ENCODE measurements at regions not wholly inside any gene's neighbourhood (a gene's known extent, or its start where the extent isn't known, plus 50 kb on each side); places are given as distances from the start of the nearest gene placed in this dataset.

DNA sequence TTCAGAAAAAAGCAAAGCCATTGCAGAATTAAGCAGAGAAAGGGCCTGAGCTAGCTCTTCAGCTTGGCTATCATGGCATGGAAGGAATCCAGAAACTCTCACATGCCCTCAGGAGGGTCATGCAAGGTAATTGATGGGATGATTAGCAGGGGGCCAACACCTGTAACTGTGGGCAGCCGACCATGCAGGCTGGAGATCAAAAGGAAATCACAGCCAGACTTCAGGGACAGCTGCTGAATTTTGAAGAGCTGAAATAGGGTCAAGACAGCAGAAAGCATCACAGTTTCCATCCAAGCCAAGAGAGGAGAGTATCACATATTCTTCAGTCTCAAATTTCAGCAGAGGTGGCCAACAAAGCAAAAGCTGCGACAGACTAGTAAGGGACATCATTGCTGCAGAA, 239.6 kb upstream of the STEAP1 start:
- H3K27ac ChIP-seq (ENCODE audit: low read depth, low read length): no peak overlapping the region
- no peak for DNase-seq
- H3K4me1 ChIP-seq (ENCODE audit: insufficient read depth, low read length): no peaks in the 10 kb centered on the region
- no peaks in the 10 kb centered on the region for H3K27me3 ChIP-seq (ENCODE audit: insufficient read depth, low read length, poor library complexity, severe bottlenecking)
- H3K9me3 ChIP-seq (ENCODE audit: low read length): no peaks in the 10 kb centered on the region
- H3K27me3 Mint-ChIP-seq: no peaks in the 10 kb centered on the region
- no peak overlapping the region for H3K4me3 ChIP-seq (ENCODE audit: low read length)
- H3K36me3 Mint-ChIP-seq: no peaks in the 10 kb centered on the region
- H3K4me1 Mint-ChIP-seq: no peaks in the 10 kb centered on the region
- H3K36me3 ChIP-seq (ENCODE audit: insufficient read depth, low read length): no peaks in the 10 kb centered on the region
- ChIA-PET CTCF (no interaction called here), POLR2A (no interaction called here)
- no peak overlapping the region for H3K27ac Mint-ChIP-seq
- no peak overlapping the region for H3K4me3 Mint-ChIP-seq
- peaks cover 0 to 4% (median 0%) of the 10 kb centered on the region in 5 donors for H3K9me3 Mint-ChIP-seq

DNA sequence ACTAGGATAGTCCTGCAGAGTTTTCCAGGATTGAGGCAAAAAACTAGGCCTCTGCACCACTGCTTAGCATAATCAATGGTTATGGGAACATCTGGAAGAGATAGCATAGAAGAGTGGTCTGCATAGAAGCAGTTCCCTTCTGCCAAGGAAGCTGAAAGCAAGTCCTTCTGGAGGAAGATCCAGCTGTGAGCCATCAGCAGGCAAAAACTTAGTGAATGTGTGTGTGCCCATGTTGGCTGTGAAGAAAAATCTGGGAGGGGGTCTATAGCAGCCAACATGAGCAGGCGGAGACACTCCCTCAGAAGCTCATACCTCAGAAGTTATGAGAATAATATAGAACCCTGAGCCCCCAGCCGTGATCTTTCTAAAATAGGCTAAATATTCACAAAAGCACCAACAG, 228.1 kb upstream of the STEAP1 start:
- Histone ChIP-seq H3K9me3 (ENCODE audit: low read length) (no peaks in the 10 kb centered on the region), H3K4me3 (ENCODE audit: low read length) (no peak overlapping the region), H3K36me3 (ENCODE audit: insufficient read depth, low read length) (no peaks in the 10 kb centered on the region), H3K27me3 (ENCODE audit: insufficient read depth, low read length, poor library complexity, severe bottlenecking) (no peaks in the 10 kb centered on the region), H3K4me1 (ENCODE audit: insufficient read depth, low read length) (no peaks in the 10 kb centered on the region), H3K27ac (ENCODE audit: low read depth, low read length) (no peak overlapping the region)
- Mint-ChIP-seq H3K27me3 (peaks cover 0 to 5% of the 10 kb centered on the region in 2 donors), H3K27ac (no peak overlapping the region), H3K4me1 (no peaks in the 10 kb centered on the region), H3K9me3 (peaks cover 0 to 19% (median 0%) of the 10 kb centered on the region in 5 donors), H3K4me3 (no peak overlapping the region), H3K36me3 (no peaks in the 10 kb centered on the region)
- no peak for DNase-seq
- ChIA-PET POLR2A (no interaction called here), CTCF (no interaction called here)

DNA sequence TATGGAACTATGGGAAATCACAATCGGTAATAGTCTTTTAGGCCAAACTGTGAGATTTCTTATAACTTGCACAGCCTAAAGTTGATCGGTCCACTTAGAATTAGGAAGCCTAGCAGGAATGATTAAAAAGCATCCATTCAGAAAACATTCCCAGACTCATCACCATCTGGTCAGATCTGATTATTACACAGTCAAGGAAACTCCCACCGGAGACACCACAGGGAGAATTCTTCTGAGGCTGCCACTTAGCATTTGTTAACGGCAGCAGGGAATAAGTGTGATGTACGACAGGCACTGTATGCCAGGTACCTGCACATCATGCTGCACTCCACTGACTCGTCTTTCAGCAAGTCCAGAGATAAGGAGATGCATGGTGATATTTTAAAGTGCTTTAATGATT, 227.6 kb upstream of the STEAP1 start:
- no peak for DNase-seq
- Histone ChIP-seq H3K9me3 (ENCODE audit: low read length) (no peaks in the 10 kb centered on the region), H3K4me1 (ENCODE audit: insufficient read depth, low read length) (no peaks in the 10 kb centered on the region), H3K36me3 (ENCODE audit: insufficient read depth, low read length) (no peaks in the 10 kb centered on the region), H3K27me3 (ENCODE audit: insufficient read depth, low read length, poor library complexity, severe bottlenecking) (no peaks in the 10 kb centered on the region), H3K4me3 (ENCODE audit: low read length) (no peak overlapping the region), H3K27ac (ENCODE audit: low read depth, low read length) (no peak overlapping the region)
- ChIA-PET CTCF (no interaction called here), POLR2A (no interaction called here)
- H3K27me3 Mint-ChIP-seq: peaks cover 0 to 5% of the 10 kb centered on the region in 2 donors
- H3K4me1 Mint-ChIP-seq: no peaks in the 10 kb centered on the region
- peaks cover 0 to 16% (median 0%) of the 10 kb centered on the region in 5 donors for H3K9me3 Mint-ChIP-seq
- H3K27ac Mint-ChIP-seq: no peak overlapping the region
- H3K4me3 Mint-ChIP-seq: no peak overlapping the region
- no peaks in the 10 kb centered on the region for H3K36me3 Mint-ChIP-seq

DNA sequence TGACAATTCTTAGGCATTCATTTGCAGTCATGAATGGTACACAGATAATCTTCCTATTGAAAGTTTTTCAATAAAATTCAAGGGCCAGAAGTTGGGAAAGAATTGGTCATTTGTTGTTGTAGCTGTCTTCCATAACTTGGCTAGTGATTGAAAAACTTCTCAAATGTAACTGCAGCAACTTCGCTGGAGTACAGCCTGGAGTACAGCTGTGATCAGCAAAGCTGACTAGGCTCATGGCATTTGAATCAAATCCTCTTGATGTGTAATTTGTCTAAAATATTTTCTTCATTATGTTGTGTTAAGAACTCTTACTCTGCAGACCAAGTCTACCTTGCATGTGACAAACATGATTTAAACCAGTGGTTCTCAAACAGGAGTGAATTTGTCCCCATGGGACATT, 226.5 kb upstream of the STEAP1 start:
- Histone ChIP-seq H3K4me3 (ENCODE audit: low read length) (no peak overlapping the region), H3K36me3 (ENCODE audit: insufficient read depth, low read length) (no peaks in the 10 kb centered on the region), H3K9me3 (ENCODE audit: low read length) (no peaks in the 10 kb centered on the region), H3K27ac (ENCODE audit: low read depth, low read length) (no peak overlapping the region), H3K4me1 (ENCODE audit: insufficient read depth, low read length) (no peaks in the 10 kb centered on the region), H3K27me3 (ENCODE audit: insufficient read depth, low read length, poor library complexity, severe bottlenecking) (no peaks in the 10 kb centered on the region)
- ChIA-PET POLR2A (no interaction called here), CTCF (no interaction called here)
- Mint-ChIP-seq H3K27me3 (peaks cover 0 to 5% of the 10 kb centered on the region in 2 donors), H3K4me3 (no peak overlapping the region), H3K4me1 (no peaks in the 10 kb centered on the region), H3K9me3 (peaks cover 0 to 13% (median 0%) of the 10 kb centered on the region in 5 donors), H3K27ac (no peak overlapping the region), H3K36me3 (no peaks in the 10 kb centered on the region)
- no peak for DNase-seq

DNA sequence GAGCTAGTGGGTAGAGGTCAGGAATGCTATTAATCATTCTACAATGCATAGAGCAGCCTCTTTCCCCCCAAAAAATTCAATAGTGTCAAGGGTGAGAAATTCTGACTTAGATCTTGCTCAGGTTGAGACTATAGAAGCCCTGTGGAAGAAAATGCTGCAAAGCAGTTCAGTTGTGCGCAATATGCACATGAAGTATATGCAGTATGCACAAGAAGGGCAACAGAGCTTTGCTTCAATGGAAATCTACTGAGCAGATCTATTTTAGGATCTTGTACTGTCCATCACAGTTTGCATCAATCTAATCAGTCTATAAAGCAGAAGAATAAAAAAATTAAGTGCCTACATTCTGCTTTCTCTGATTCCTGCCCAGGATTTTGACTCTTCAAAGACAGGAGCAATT, 225.8 kb upstream of the STEAP1 start:
- H3K9me3 ChIP-seq (ENCODE audit: low read length): no peaks in the 10 kb centered on the region
- Mint-ChIP-seq H3K9me3 (peaks cover 0 to 13% (median 0%) of the 10 kb centered on the region in 5 donors), H3K27ac (no peak overlapping the region), H3K4me3 (no peak overlapping the region), H3K4me1 (no peaks in the 10 kb centered on the region), H3K27me3 (peaks cover 0 to 5% of the 10 kb centered on the region in 2 donors), H3K36me3 (no peaks in the 10 kb centered on the region)
- no peak overlapping the region for H3K4me3 ChIP-seq (ENCODE audit: low read length)
- CTCF ChIA-PET: no interaction called here
- no peak overlapping the region for H3K27ac ChIP-seq (ENCODE audit: low read depth, low read length)
- H3K36me3 ChIP-seq (ENCODE audit: insufficient read depth, low read length): no peaks in the 10 kb centered on the region
- POLR2A ChIA-PET: no interaction called here
- H3K27me3 ChIP-seq (ENCODE audit: insufficient read depth, low read length, poor library complexity, severe bottlenecking): no peaks in the 10 kb centered on the region
- DNase-seq: no peak
- H3K4me1 ChIP-seq (ENCODE audit: insufficient read depth, low read length): no peaks in the 10 kb centered on the region

DNA sequence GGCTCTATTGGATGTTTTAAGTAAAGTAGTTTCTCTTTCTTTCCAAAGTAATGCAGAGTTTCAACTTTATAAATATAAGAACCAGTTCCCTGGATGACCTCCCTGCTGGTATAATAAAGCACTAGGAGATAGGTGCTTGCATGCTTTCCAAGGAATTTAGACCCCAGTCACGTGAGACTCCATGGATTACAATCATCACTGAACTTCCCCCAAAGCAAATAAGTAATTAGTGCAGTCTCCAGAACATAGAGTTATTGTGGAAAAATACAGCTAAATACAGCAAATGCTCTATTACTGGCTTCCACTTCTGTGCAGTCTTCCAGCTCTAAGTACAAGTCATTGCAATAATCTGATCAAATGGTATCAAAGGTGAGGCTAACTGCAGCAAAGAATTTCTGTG, 220.2 kb upstream of the STEAP1 start:
- H3K4me1 Mint-ChIP-seq: no peaks in the 10 kb centered on the region
- Histone ChIP-seq H3K4me3 (ENCODE audit: low read length) (no peak overlapping the region), H3K27me3 (ENCODE audit: insufficient read depth, low read length, poor library complexity, severe bottlenecking) (no peaks in the 10 kb centered on the region), H3K4me1 (ENCODE audit: insufficient read depth, low read length) (no peaks in the 10 kb centered on the region), H3K27ac (ENCODE audit: low read depth, low read length) (no peak overlapping the region), H3K9me3 (ENCODE audit: low read length) (no peaks in the 10 kb centered on the region), H3K36me3 (ENCODE audit: insufficient read depth, low read length) (no peaks in the 10 kb centered on the region)
- ChIA-PET POLR2A (no interaction called here), CTCF (no interaction called here)
- H3K4me3 Mint-ChIP-seq: no peak overlapping the region
- peaks cover 0 to 4% (median 0%) of the 10 kb centered on the region in 5 donors for H3K9me3 Mint-ChIP-seq
- H3K27ac Mint-ChIP-seq: no peak overlapping the region
- no peaks in the 10 kb centered on the region for H3K36me3 Mint-ChIP-seq
- no peaks in the 10 kb centered on the region for H3K27me3 Mint-ChIP-seq
- DNase-seq: no peak

DNA sequence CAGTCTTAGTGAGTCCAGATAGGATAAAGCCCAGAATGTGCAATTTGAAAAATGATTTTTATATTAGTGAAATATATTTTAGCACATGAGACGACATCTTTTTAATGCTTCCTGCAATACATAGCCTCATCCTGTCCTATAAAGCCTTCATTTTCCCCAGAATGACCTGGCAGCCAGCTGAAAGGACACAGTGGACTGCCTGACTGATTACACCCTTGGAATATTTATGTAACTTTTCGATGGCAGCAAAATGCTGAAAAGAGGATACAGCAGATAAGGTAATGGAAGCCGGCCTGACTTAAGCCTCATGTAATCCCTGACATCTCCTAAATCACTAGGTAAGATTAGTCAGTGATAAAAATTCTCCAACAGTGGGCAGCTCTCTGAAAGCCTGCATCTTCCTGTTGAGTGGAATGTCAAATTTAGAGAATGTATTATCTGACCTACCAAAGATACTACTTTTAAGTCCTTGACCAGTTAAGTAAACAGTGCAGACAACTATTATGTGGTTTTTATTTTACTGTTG, 210.7 kb upstream of the STEAP1 start:
- CTCF ChIA-PET: no interaction called here
- DNase-seq: no peak
- no peak overlapping the region for H3K4me3 Mint-ChIP-seq
- Histone ChIP-seq H3K9me3 (ENCODE audit: low read length) (no peaks in the 10 kb centered on the region), H3K36me3 (ENCODE audit: insufficient read depth, low read length) (no peaks in the 10 kb centered on the region), H3K27me3 (ENCODE audit: insufficient read depth, low read length, poor library complexity, severe bottlenecking) (no peaks in the 10 kb centered on the region), H3K27ac (ENCODE audit: low read depth, low read length) (no peak overlapping the region), H3K4me1 (ENCODE audit: insufficient read depth, low read length) (no peaks in the 10 kb centered on the region), H3K4me3 (ENCODE audit: low read length) (no peak overlapping the region)
- H3K4me1 Mint-ChIP-seq: no peaks in the 10 kb centered on the region
- H3K36me3 Mint-ChIP-seq: no peaks in the 10 kb centered on the region
- H3K27ac Mint-ChIP-seq: no peak overlapping the region
- H3K9me3 Mint-ChIP-seq: peaks cover 0 to 6% (median 0%) of the 10 kb centered on the region in 5 donors
- POLR2A ChIA-PET: no interaction called here
- H3K27me3 Mint-ChIP-seq: no peaks in the 10 kb centered on the region

DNA sequence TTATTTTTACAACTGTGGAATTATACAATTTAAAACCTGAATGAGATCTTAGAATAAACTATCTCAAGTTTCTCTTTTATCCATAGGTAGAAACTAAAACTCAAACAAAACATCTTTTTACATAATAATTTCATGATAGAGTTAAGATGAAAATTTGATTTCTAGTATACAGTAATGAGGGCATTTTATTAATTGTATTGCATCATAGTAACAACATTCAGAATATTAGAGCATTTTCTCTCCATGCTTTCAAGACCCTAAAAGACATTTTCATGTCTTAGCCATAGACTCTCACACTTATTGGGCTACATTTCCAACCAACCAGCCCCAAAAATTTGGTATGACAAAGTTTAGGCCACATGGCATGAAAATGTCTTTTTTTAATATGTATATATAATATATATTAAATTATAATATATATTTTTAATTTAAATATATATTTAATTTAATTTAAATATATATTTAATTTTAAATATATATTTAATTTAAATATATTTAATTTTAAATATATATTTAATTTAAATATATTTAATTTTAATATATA, 195.7 kb upstream of the STEAP1 start:
- H3K36me3 ChIP-seq (ENCODE audit: insufficient read depth, low read length): no peaks in the 10 kb centered on the region
- no peak overlapping the region for H3K4me3 Mint-ChIP-seq
- H3K27me3 ChIP-seq (ENCODE audit: insufficient read depth, low read length, poor library complexity, severe bottlenecking): no peaks in the 10 kb centered on the region
- no peaks in the 10 kb centered on the region for H3K36me3 Mint-ChIP-seq
- no peak overlapping the region for H3K27ac ChIP-seq (ENCODE audit: low read depth, low read length)
- no peaks in the 10 kb centered on the region for H3K9me3 ChIP-seq (ENCODE audit: low read length)
- H3K9me3 Mint-ChIP-seq: peaks cover 0 to 6% (median 3%) of the 10 kb centered on the region in 5 donors
- ChIA-PET CTCF (no interaction called here), POLR2A (no interaction called here)
- no peaks in the 10 kb centered on the region for H3K27me3 Mint-ChIP-seq
- no peak overlapping the region for H3K27ac Mint-ChIP-seq
- H3K4me3 ChIP-seq (ENCODE audit: low read length): no peak overlapping the region
- H3K4me1 ChIP-seq (ENCODE audit: insufficient read depth, low read length): no peaks in the 10 kb centered on the region
- no peaks in the 10 kb centered on the region for H3K4me1 Mint-ChIP-seq
- no peak for DNase-seq
